Right atrium auricular region (tissue), 2 donors: ENCODE measurements at regions not wholly inside any gene's neighbourhood (a gene's known extent, or its start where the extent isn't known, plus 50 kb on each side); places are given as distances from the start of the nearest gene placed in this dataset.

ENCODE experiments used
- DNase-seq: peaks from one replicate; pipeline ENCODE4 v3.0.0-alpha.2; 2019; ENCODE audit warnings: low spot score
- H3K27ac ChIP-seq, 2 donors: fragments of 200-600 bp; sonication (generic); 1 replicate in 1 of 2; 2 replicates in 1 of 2; pipeline ENCODE4 v1.5.1; 2016 to 2019
- H3K27me3 ChIP-seq, 2 donors: fragments of 200-600 bp; sonication (generic); one replicate each; pipeline versions ENCODE4 v1.5.1 to v1.6.0; 2017 to 2019
- H3K36me3 ChIP-seq: fragments of 200-600 bp; sonication (generic); one replicate; pipeline ENCODE4 v1.5.1; 2016
- H3K4me1 ChIP-seq, 2 donors: fragments of 200-600 bp; sonication (generic); one replicate each; pipeline versions ENCODE4 v1.5.1 to v1.6.0; 2017 to 2019
- H3K4me3 ChIP-seq, 2 donors: fragments of 200-600 bp; sonication (generic); 1 replicate in 1 of 2; 2 replicates in 1 of 2; pipeline ENCODE4 v1.5.1; 2017 to 2019; ENCODE audit warnings: mild to moderate bottlenecking in 1 of 2, moderate library complexity in 1 of 2
- H3K9me3 ChIP-seq, 2 donors: fragments of 200-600 bp; sonication (generic); one replicate each; pipeline ENCODE4 v1.5.1; 2019
- CTCF ChIP-seq, 2 donors: fragments of 200-600 bp; sonication (generic); IDR thresholded peaks; one replicate each; pipeline ENCODE4 v1.5.1; 2019; ENCODE audit warnings: antibody characterized with exemption in 2 of 2

- TF ChIP-seq CTCF (IDR thresholded peaks at IDR 0.05), result no peak
- H3K4me3 ChIP-seq, result no peak overlapping the region
- no peaks in the 10 kb centered on the region for H3K9me3 ChIP-seq
- DNase-seq, result no peak
- no peak overlapping the region for H3K27ac ChIP-seq
- no peaks in the 10 kb centered on the region for H3K36me3 ChIP-seq
- peaks cover 0 to 18% of the 10 kb centered on the region in 2 donors for H3K4me1 ChIP-seq
- H3K27me3 ChIP-seq, result no peaks in the 10 kb centered on the region
These were observed 153.7 kb upstream of the BTG1 start for GRCh38 chr12:92299344-92299743.

- no peaks in the 10 kb centered on the region for H3K36me3 ChIP-seq
- peak; percentile 63 for DNase-seq
- no peaks in the 10 kb centered on the region for H3K27me3 ChIP-seq
- H3K4me3 ChIP-seq, result no peak overlapping the region
- H3K27ac ChIP-seq, result peak overlapping the region; percentile 47 to 68
- no peaks in the 10 kb centered on the region for H3K9me3 ChIP-seq
- TF ChIP-seq CTCF (IDR thresholded peaks at IDR 0.05), result no peak
- H3K4me1 ChIP-seq, result peaks cover 0 to 7% of the 10 kb centered on the region in 2 donors
These were observed 152.5 kb upstream of the BTG1 start for GRCh38 chr12:92297932-92298696.

- H3K27ac ChIP-seq, result peak overlapping the region; percentile 47 to 68
- no peaks in the 10 kb centered on the region for H3K9me3 ChIP-seq
- DNase-seq, result no peak
- H3K27me3 ChIP-seq, result no peaks in the 10 kb centered on the region
- H3K36me3 ChIP-seq, result no peaks in the 10 kb centered on the region
- no peak for TF ChIP-seq CTCF (IDR thresholded peaks at IDR 0.05)
- H3K4me1 ChIP-seq, result peaks cover 0 to 7% of the 10 kb centered on the region in 2 donors
- no peak overlapping the region for H3K4me3 ChIP-seq
These were observed 151.8 kb upstream of the BTG1 start for GRCh38 chr12:92297405-92297804.

- Histone ChIP-seq H3K27me3 (no peaks in the 10 kb centered on the region), H3K27ac (no peak overlapping the region), H3K36me3 (no peaks in the 10 kb centered on the region), H3K4me1 (peaks cover 0 to 7% of the 10 kb centered on the region in 2 donors), H3K9me3 (no peaks in the 10 kb centered on the region), H3K4me3 (no peak overlapping the region)
- DNase-seq, result no peak
- TF ChIP-seq CTCF (IDR thresholded peaks at IDR 0.05), result no peak
These were observed 149.9 kb upstream of the BTG1 start for GRCh38 chr12:92295523-92295922.

- TF ChIP-seq CTCF (IDR thresholded peaks at IDR 0.05), result no peak
- Histone ChIP-seq H3K4me1 (peaks cover 0 to 7% of the 10 kb centered on the region in 2 donors), H3K27me3 (no peaks in the 10 kb centered on the region), H3K27ac (no peak overlapping the region), H3K36me3 (no peaks in the 10 kb centered on the region), H3K9me3 (no peaks in the 10 kb centered on the region), H3K4me3 (no peak overlapping the region)
- no peak for DNase-seq
These were observed 149.2 kb upstream of the BTG1 start for GRCh38 chr12:92294676-92295440.
